ENCODE measurements at regions not wholly inside any gene's neighbourhood (a gene's known extent, or its start where the extent isn't known, plus 50 kb on each side); places are given as distances from the start of the nearest gene placed in this dataset.

DNA sequence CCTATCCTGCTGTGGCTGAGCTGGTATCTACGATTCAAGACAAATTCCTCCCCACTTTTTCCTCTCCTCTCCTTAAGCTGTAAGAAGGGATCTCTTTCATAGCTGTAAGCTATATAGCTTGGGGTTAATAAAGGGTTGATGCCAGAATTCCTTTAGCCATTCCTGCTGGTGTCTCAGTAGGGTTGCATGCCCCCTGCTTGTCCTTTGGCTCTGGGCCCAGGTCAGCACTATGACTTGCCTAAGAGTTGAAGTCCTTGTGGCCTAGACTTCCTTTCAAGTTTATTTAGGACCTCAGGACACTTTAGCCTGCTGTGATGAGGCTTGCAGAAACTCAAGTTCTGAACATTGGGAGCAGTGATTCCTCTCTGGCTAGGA lies 270.0 kb downstream of the AMY1C start:
- no peak overlapping the region for H3K4me3 ChIP-seq (ENCODE audit: low read depth in 1 of 3, low read length in 3 of 3)
- WGBS = 64% methylated on average over 1 of the region's 1 CpG
- H3K27ac ChIP-seq (ENCODE audit: low read depth in 1 of 2, low read length in 2 of 2) = no peak overlapping the region
- no peaks in the 10 kb centered on the region for H3K9me3 ChIP-seq (ENCODE audit: control insufficient read depth in 4 of 4, low read length in 3 of 4)
- no peak for DNase-seq (ENCODE audit: low spot score)
- no peaks in the 10 kb centered on the region for H3K36me3 ChIP-seq (ENCODE audit: control insufficient read depth in 4 of 4, insufficient read depth in 3 of 4, low read depth in 1 of 4, low read length in 3 of 4)
- no peaks in the 10 kb centered on the region for H3K27me3 ChIP-seq (ENCODE audit: control insufficient read depth in 4 of 4, insufficient read depth in 4 of 4, low read length in 3 of 4)
- H3K4me1 ChIP-seq (ENCODE audit: control insufficient read depth in 4 of 4, insufficient read depth in 4 of 4, low read length in 3 of 4) = no peaks in the 10 kb centered on the region
- H3K9ac ChIP-seq (ENCODE audit: low read depth in 1 of 2, low read length in 2 of 2) = no peak overlapping the region
- TF ChIP-seq HNF4A (conservative IDR thresholded peaks at IDR 0.05) (no peak), EGR1 (IDR thresholded peaks at IDR 0.05; ENCODE audit: low read depth in 2 of 2) (no peak), FOXA1 (IDR thresholded peaks at IDR 0.05) (no peak), FOXA2 (IDR thresholded peaks at IDR 0.05) (no peak), TAF1 (conservative IDR thresholded peaks at IDR 0.05) (no peak), RAD21 (IDR thresholded peaks at IDR 0.05) (no peak), YY1 (IDR thresholded peaks at IDR 0.05) (no peak), ATF3 (IDR thresholded peaks at IDR 0.05) (no peak), RXRA (IDR thresholded peaks at IDR 0.05) (no peak), SP1 (IDR thresholded peaks at IDR 0.05) (no peak), JUND (IDR thresholded peaks at IDR 0.05) (no peak)
- TF ChIP-seq, protein P1, sequence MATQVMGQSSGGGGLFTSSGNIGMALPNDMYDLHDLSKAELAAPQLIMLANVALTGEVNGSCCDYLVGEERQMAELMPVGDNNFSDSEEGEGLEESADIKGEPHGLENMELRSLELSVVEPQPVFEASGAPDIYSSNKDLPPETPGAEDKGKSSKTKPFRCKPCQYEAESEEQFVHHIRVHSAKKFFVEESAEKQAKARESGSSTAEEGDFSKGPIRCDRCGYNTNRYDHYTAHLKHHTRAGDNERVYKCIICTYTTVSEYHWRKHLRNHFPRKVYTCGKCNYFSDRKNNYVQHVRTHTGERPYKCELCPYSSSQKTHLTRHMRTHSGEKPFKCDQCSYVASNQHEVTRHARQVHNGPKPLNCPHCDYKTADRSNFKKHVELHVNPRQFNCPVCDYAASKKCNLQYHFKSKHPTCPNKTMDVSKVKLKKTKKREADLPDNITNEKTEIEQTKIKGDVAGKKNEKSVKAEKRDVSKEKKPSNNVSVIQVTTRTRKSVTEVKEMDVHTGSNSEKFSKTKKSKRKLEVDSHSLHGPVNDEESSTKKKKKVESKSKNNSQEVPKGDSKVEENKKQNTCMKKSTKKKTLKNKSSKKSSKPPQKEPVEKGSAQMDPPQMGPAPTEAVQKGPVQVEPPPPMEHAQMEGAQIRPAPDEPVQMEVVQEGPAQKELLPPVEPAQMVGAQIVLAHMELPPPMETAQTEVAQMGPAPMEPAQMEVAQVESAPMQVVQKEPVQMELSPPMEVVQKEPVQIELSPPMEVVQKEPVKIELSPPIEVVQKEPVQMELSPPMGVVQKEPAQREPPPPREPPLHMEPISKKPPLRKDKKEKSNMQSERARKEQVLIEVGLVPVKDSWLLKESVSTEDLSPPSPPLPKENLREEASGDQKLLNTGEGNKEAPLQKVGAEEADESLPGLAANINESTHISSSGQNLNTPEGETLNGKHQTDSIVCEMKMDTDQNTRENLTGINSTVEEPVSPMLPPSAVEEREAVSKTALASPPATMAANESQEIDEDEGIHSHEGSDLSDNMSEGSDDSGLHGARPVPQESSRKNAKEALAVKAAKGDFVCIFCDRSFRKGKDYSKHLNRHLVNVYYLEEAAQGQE (IDR thresholded peaks at IDR 0.05) = no peak
- TF ChIP-seq, protein P2, sequence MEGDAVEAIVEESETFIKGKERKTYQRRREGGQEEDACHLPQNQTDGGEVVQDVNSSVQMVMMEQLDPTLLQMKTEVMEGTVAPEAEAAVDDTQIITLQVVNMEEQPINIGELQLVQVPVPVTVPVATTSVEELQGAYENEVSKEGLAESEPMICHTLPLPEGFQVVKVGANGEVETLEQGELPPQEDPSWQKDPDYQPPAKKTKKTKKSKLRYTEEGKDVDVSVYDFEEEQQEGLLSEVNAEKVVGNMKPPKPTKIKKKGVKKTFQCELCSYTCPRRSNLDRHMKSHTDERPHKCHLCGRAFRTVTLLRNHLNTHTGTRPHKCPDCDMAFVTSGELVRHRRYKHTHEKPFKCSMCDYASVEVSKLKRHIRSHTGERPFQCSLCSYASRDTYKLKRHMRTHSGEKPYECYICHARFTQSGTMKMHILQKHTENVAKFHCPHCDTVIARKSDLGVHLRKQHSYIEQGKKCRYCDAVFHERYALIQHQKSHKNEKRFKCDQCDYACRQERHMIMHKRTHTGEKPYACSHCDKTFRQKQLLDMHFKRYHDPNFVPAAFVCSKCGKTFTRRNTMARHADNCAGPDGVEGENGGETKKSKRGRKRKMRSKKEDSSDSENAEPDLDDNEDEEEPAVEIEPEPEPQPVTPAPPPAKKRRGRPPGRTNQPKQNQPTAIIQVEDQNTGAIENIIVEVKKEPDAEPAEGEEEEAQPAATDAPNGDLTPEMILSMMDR (IDR thresholded peaks at IDR 0.05; ENCODE audit: low read depth, low read length, missing input control) = no peak

- Histone ChIP-seq H3K9ac (ENCODE audit: low read depth in 1 of 2, low read length in 2 of 2) (no peak overlapping the region), H3K27ac (ENCODE audit: low read depth in 1 of 2, low read length in 2 of 2) (no peak overlapping the region), H3K27me3 (ENCODE audit: control insufficient read depth in 4 of 4, insufficient read depth in 4 of 4, low read length in 3 of 4) (peaks cover 0 to 2% (median 0%) of the 10 kb centered on the region in 4 donors), H3K4me3 (ENCODE audit: low read depth in 1 of 3, low read length in 3 of 3) (no peak overlapping the region), H3K9me3 (ENCODE audit: control insufficient read depth in 4 of 4, low read length in 3 of 4) (no peaks in the 10 kb centered on the region), H3K4me1 (ENCODE audit: control insufficient read depth in 4 of 4, insufficient read depth in 4 of 4, low read length in 3 of 4) (no peaks in the 10 kb centered on the region), H3K36me3 (ENCODE audit: control insufficient read depth in 4 of 4, insufficient read depth in 3 of 4, low read depth in 1 of 4, low read length in 3 of 4) (no peaks in the 10 kb centered on the region)
- no peak for DNase-seq (ENCODE audit: low spot score)
- 58% methylated on average over 3 of the region's 3 CpGs for WGBS
- TF ChIP-seq ZBTB33 (IDR thresholded peaks at IDR 0.05) = no peak
These were observed 278.8 kb downstream of the AMY1C start for GRCh38 chr1:104028416-104029035.

Measured in liver (tissue), 8 donors.